ENCODE measurements at regions not wholly inside any gene's neighbourhood (a gene's known extent, or its start where the extent isn't known, plus 50 kb on each side); places are given as distances from the start of the nearest gene placed in this dataset.

DNA sequence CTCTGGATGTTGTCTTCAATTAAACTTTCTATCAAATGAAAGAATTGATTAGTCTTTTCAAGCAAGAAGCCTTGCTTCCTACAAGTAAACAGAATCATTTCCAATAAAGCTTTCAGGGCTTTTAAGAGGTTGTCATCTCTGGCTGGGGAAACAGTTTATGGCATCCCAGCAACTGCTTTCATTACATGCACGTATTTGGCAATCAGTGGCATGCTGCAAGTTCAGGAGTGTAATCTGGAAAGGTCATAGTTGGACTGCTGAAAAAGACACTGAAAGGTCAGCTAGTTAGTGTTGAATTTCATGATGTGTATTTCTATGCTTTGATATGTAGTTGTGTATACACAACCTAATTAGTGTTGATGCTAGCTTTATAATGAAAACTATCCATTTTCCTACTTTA, 332.9 kb downstream of the DSC3 start:
- H3K4me3 ChIP-seq (ENCODE audit: low read depth in 2 of 2, low read length in 2 of 2): no peak overlapping the region
- H3K27ac ChIP-seq (ENCODE audit: low read length): no peak overlapping the region
- TF ChIP-seq SIN3A (IDR thresholded peaks at IDR 0.05; ENCODE audit: borderline replicate concordance, insufficient read depth, low read depth, low read length): no peak
- no peak for TF ChIP-seq POLR2AphosphoS5 (IDR thresholded peaks at IDR 0.05; ENCODE audit: low read depth, low read length)
- TF ChIP-seq, protein P1, sequence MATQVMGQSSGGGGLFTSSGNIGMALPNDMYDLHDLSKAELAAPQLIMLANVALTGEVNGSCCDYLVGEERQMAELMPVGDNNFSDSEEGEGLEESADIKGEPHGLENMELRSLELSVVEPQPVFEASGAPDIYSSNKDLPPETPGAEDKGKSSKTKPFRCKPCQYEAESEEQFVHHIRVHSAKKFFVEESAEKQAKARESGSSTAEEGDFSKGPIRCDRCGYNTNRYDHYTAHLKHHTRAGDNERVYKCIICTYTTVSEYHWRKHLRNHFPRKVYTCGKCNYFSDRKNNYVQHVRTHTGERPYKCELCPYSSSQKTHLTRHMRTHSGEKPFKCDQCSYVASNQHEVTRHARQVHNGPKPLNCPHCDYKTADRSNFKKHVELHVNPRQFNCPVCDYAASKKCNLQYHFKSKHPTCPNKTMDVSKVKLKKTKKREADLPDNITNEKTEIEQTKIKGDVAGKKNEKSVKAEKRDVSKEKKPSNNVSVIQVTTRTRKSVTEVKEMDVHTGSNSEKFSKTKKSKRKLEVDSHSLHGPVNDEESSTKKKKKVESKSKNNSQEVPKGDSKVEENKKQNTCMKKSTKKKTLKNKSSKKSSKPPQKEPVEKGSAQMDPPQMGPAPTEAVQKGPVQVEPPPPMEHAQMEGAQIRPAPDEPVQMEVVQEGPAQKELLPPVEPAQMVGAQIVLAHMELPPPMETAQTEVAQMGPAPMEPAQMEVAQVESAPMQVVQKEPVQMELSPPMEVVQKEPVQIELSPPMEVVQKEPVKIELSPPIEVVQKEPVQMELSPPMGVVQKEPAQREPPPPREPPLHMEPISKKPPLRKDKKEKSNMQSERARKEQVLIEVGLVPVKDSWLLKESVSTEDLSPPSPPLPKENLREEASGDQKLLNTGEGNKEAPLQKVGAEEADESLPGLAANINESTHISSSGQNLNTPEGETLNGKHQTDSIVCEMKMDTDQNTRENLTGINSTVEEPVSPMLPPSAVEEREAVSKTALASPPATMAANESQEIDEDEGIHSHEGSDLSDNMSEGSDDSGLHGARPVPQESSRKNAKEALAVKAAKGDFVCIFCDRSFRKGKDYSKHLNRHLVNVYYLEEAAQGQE (IDR thresholded peaks at IDR 0.05; ENCODE audit: insufficient read depth in 1 of 2, low read depth in 2 of 2, low read length in 1 of 2): no peak
- TF ChIP-seq, protein P2, sequence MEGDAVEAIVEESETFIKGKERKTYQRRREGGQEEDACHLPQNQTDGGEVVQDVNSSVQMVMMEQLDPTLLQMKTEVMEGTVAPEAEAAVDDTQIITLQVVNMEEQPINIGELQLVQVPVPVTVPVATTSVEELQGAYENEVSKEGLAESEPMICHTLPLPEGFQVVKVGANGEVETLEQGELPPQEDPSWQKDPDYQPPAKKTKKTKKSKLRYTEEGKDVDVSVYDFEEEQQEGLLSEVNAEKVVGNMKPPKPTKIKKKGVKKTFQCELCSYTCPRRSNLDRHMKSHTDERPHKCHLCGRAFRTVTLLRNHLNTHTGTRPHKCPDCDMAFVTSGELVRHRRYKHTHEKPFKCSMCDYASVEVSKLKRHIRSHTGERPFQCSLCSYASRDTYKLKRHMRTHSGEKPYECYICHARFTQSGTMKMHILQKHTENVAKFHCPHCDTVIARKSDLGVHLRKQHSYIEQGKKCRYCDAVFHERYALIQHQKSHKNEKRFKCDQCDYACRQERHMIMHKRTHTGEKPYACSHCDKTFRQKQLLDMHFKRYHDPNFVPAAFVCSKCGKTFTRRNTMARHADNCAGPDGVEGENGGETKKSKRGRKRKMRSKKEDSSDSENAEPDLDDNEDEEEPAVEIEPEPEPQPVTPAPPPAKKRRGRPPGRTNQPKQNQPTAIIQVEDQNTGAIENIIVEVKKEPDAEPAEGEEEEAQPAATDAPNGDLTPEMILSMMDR (IDR thresholded peaks at IDR 0.05): no peak
- TF ChIP-seq TCF7L2 (IDR thresholded peaks at IDR 0.05; ENCODE audit: low read depth, low read length): no peak
- in situ Hi-C loops (cut with HindIII; ENCODE audit: low pct_unique_long_range_greater_than_20kb, low sequenced_read_pairs): no loop called here
- ChIA-PET CTCF (no interaction called here), POLR2A (no interaction called here)
- no peaks in the 10 kb centered on the region for H3K36me3 ChIP-seq (ENCODE audit: control insufficient read depth, insufficient read depth, low read length)
- no peak for ATAC-seq
- no peaks in the 10 kb centered on the region for H3K27me3 ChIP-seq (ENCODE audit: control insufficient read depth, insufficient read depth, low read length)
- DNase-seq (ENCODE audit: low read depth, low spot score): no peak
- BruUV-seq (replicated peaks): no TSS peak
- H3K9me3 ChIP-seq (ENCODE audit: control insufficient read depth, insufficient read depth, low read depth, low read length): no peaks in the 10 kb centered on the region
- H3K4me1 ChIP-seq (ENCODE audit: control insufficient read depth, insufficient read depth, low read length): no peaks in the 10 kb centered on the region
- intact Hi-C loops (cut with micrococcal nuclease; ENCODE audit: unreplicated experiment): no loop called here

DNA sequence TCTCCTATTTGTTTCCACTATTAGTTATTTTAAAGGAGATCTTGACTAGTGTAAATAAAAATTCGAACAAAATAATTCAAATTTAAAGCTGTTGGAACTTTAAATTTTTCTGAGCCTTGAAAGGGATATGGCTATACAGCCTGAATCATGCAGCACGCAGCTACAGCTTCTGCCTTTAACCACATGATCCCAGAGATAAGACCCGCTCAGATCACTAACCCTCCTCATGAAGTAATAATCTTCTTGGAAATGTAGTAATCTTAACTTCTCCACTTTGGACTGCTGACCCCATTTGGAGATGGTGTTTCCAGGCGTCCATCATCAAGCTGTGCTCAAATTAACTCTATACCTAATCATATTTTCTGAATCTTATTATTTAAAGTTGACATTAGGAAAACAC, 336.6 kb downstream of the DSC3 start:
- no peaks in the 10 kb centered on the region for H3K9me3 ChIP-seq (ENCODE audit: control insufficient read depth, insufficient read depth, low read depth, low read length)
- in situ Hi-C loops (cut with HindIII; ENCODE audit: low pct_unique_long_range_greater_than_20kb, low sequenced_read_pairs): no loop called here
- no peak overlapping the region for H3K4me3 ChIP-seq (ENCODE audit: low read depth in 2 of 2, low read length in 2 of 2)
- TF ChIP-seq, protein P1 (IDR thresholded peaks at IDR 0.05; ENCODE audit: insufficient read depth in 1 of 2, low read depth in 2 of 2, low read length in 1 of 2): no peak
- TF ChIP-seq, protein P2 (IDR thresholded peaks at IDR 0.05): no peak
- TF ChIP-seq TCF7L2 (IDR thresholded peaks at IDR 0.05; ENCODE audit: low read depth, low read length) (no peak), POLR2AphosphoS5 (IDR thresholded peaks at IDR 0.05; ENCODE audit: low read depth, low read length) (no peak), SIN3A (IDR thresholded peaks at IDR 0.05; ENCODE audit: borderline replicate concordance, insufficient read depth, low read depth, low read length) (no peak)
- BruUV-seq (replicated peaks): no TSS peak
- ATAC-seq: no peak
- ChIA-PET CTCF (no interaction called here), POLR2A (no interaction called here)
- no peaks in the 10 kb centered on the region for H3K36me3 ChIP-seq (ENCODE audit: control insufficient read depth, insufficient read depth, low read length)
- DNase-seq (ENCODE audit: low read depth, low spot score): no peak
- intact Hi-C loops (cut with micrococcal nuclease; ENCODE audit: unreplicated experiment): no loop called here
- no peak overlapping the region for H3K27ac ChIP-seq (ENCODE audit: low read length)
- H3K27me3 ChIP-seq (ENCODE audit: control insufficient read depth, insufficient read depth, low read length): no peaks in the 10 kb centered on the region
- H3K4me1 ChIP-seq (ENCODE audit: control insufficient read depth, insufficient read depth, low read length): no peaks in the 10 kb centered on the region

Data from Panc1 (cell line).